Activated T-cell treated with anti-CD3 and anti-CD28 coated beads, Interleukin-2, amount 50 U/mL, for 4 hours (primary cell): ENCODE measurements at regions not wholly inside any gene's neighbourhood (a gene's known extent, or its start where the extent isn't known, plus 50 kb on each side); places are given as distances from the start of the nearest gene placed in this dataset.

Experiments used
- ATAC-seq, 2 donors: fragments of 200-7000 bp; cut with Tn5 transposase; one replicate each; pipeline ENCODE4 v1.10.0; 2021
- DNase-seq: peaks from one replicate; pipeline ENCODE4 v3.0.0-alpha.2; 2020
- H3K27me3 Mint-ChIP-seq: one replicate; pipeline ENCODE4 v1.8.0; 2021; ENCODE audit warnings: low read depth, mixed read lengths
- H3K36me3 Mint-ChIP-seq: one replicate; pipeline ENCODE4 v1.8.0; 2022; ENCODE audit warnings: mixed read lengths; ENCODE audit not compliant: insufficient read depth
- H3K4me1 Mint-ChIP-seq: one replicate; pipeline ENCODE4 v1.8.0; 2021; ENCODE audit warnings: low read depth, mixed read lengths
- H3K4me3 Mint-ChIP-seq: one replicate; pipeline ENCODE4 v1.8.0; 2021; ENCODE audit warnings: mild to moderate bottlenecking, moderate library complexity, mixed read lengths
- H3K9me3 Mint-ChIP-seq: one replicate; pipeline ENCODE4 v1.8.0; 2021; ENCODE audit warnings: mixed read lengths

DNA sequence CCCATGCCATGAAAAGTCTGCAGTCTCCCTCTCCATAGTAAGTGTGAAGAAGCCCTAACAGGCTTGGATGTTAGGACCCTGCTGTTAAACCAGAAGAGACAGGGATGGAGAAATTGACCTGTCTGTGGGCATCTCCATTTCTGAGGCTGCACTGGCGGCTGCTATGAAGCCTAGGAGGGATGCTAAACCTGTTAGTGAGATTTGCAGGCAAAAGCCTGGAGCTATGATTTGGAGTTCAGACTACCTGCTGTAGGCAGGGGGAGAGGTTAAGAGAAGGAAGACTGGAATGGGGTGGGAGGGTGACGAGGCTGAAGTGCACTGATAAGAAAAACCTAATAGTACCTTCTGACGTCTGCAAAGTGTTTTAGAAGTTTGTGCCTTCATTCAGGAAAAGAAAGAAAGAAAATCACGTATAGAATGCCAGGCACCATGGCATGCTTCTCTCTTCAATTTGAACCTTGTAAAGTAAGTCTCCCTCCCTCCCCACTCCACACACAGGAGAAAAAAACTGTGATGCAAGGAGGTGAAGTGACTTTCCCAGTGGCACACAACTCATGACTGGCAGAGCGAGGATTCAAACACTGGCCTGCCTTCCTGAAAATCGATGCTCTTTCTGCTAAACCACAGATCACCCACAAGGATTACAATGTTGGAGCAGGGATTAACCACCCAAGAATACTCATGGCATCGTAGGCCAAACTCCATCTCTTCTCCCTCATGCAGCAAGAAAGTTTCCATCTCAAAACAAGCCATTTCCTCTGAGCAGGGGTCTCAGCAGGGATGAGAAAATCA is 98.5 kb upstream of the PKDCC start:
- peaks cover 7% of the 10 kb centered on the region for H3K27me3 Mint-ChIP-seq
- no peaks in the 10 kb centered on the region for H3K36me3 Mint-ChIP-seq
- ATAC-seq (no peak), DNase-seq (no peak)
- peaks cover 2% of the 10 kb centered on the region for H3K4me1 Mint-ChIP-seq
- no peak overlapping the region for H3K4me3 Mint-ChIP-seq
- no peaks in the 10 kb centered on the region for H3K9me3 Mint-ChIP-seq

DNA sequence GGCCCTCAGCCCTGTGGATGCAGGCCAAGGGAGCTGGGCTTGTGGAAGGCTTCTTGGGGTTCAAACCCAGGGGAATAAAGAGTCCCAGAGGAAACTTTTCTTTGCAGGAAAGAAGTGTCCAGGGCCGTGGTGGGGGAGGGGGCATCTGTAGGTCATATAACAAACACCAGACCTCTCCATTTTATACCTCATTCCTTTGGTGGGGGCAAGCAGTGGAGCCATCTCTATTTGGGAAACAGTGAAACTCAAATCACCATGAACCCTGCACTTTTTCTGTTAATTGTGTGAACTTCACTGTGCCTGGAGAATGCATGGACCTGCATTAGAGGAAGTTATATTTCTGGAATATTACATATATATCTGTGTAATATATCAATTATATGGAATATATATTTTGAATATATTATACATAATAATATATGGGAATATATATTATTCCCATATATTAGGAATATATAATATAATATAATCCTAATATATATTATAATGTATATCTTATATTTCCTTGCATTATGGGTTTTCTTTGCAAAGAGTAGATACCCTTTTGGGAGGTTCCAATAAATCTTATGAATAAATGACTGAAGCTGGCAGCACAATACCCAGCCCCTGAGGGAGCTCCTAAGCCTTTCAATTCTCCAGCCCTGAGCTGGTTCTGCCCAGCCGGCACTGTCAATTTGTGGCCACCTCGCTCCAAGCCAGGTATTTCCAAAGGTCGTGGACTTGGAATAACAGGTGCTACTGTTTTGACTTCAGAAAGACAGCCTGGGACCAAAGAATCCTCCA is 97.7 kb upstream of the PKDCC start:
- H3K36me3 Mint-ChIP-seq: no peaks in the 10 kb centered on the region
- no peaks in the 10 kb centered on the region for H3K9me3 Mint-ChIP-seq
- H3K27me3 Mint-ChIP-seq: peaks cover 7% of the 10 kb centered on the region
- DNase-seq (no peak), ATAC-seq (no peak)
- H3K4me1 Mint-ChIP-seq: peaks cover 2% of the 10 kb centered on the region
- H3K4me3 Mint-ChIP-seq: no peak overlapping the region

DNA sequence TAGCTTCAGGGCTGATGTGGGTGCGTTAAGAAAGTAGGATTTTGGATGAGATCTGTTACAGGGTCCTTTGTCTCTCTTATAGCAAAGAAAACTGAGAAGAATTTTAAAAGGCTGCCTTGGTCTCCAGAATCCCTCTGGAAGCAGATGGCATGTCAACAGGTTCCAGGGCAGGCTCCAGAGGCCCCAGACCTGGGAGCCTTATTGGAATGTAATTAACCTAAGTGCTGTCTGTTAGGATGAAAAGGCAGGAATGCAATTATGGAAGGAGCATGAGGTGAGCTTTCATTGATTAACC is 97.2 kb upstream of the PKDCC start:
- Mint-ChIP-seq H3K27me3 (peaks cover 7% of the 10 kb centered on the region), H3K4me3 (no peak overlapping the region), H3K9me3 (no peaks in the 10 kb centered on the region), H3K36me3 (no peaks in the 10 kb centered on the region), H3K4me1 (peaks cover 2% of the 10 kb centered on the region)
- ATAC-seq: no peak
- DNase-seq: no peak

- H3K36me3 Mint-ChIP-seq: no peaks in the 10 kb centered on the region
- DNase-seq (no peak), ATAC-seq (no peak)
- H3K27me3 Mint-ChIP-seq: peaks cover 2% of the 10 kb centered on the region
- no peaks in the 10 kb centered on the region for H3K9me3 Mint-ChIP-seq
- no peak overlapping the region for H3K4me3 Mint-ChIP-seq
- peaks cover 2% of the 10 kb centered on the region for H3K4me1 Mint-ChIP-seq
Observed at GRCh38 chr2:41954304-41955291, 93.2 kb upstream of the PKDCC start.

DNA sequence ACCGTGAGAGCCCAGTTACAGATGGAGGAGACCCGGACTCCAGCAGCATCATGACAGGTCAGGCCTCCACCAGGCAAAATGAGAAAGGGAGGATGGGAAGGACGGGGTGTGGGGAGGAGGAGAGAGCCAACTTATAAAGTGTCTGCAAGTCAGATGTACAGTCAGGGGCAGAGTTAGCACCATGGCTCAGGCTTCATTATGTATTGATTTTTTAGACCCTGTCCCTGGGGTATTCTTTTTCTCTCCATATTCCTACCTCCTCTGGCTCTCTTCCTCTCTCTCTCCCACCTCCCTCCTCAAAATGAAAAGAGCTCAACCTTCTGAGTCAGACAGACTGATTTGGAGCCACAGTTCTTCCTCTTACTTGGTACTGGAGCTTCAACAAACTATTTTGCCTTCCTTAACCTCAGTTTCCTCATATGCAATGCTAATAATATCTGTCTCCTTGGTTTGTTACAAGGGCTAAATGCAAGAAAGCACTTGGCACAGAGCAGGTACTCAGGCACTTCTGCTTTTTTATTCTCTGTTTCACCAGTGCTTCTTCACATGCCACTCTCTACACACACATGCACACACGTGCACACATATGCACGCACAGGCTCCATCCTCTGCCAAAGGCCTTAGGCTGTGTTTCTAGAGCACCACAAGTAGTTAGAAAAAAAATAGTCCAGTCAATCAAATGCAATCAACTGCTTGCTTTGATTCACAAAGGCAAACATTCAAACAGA is 92.3 kb upstream of the PKDCC start:
- ATAC-seq (no peak), DNase-seq (no peak)
- Mint-ChIP-seq H3K9me3 (no peaks in the 10 kb centered on the region), H3K4me1 (peaks cover 2% of the 10 kb centered on the region), H3K4me3 (no peak overlapping the region), H3K27me3 (peaks cover 4% of the 10 kb centered on the region), H3K36me3 (no peaks in the 10 kb centered on the region)

GRCh38 chr2:41957431-41957830 is 90.4 kb upstream of the PKDCC start:
- no peak for ATAC-seq
- Mint-ChIP-seq H3K36me3 (no peaks in the 10 kb centered on the region), H3K4me1 (peaks cover 2% of the 10 kb centered on the region), H3K27me3 (peaks cover 5% of the 10 kb centered on the region), H3K4me3 (no peak overlapping the region), H3K9me3 (no peaks in the 10 kb centered on the region)
- DNase-seq: no peak

DNA sequence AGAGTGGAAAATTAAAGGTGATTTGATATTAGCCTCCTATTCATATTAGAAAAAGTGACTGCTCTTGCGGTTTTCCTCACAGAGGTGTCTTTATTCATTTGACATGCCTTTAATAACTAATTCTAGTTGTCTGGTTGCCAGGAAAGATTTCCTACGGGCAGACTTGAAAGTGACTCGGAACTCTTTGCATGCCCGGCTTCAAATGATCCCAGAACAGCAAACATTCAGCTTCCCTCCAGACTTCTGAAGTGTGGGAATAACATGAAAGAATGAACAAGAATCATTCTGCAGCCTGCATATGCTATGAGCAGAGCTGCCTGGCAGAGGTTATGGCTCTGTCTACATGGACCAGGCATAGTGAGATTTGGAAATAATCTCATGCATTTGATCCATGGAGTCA is 89.6 kb upstream of the PKDCC start:
- Mint-ChIP-seq H3K4me3 (no peak overlapping the region), H3K4me1 (peaks cover 2% of the 10 kb centered on the region), H3K27me3 (peaks cover 5% of the 10 kb centered on the region), H3K9me3 (no peaks in the 10 kb centered on the region), H3K36me3 (no peaks in the 10 kb centered on the region)
- DNase-seq: no peak
- no peak for ATAC-seq

DNA sequence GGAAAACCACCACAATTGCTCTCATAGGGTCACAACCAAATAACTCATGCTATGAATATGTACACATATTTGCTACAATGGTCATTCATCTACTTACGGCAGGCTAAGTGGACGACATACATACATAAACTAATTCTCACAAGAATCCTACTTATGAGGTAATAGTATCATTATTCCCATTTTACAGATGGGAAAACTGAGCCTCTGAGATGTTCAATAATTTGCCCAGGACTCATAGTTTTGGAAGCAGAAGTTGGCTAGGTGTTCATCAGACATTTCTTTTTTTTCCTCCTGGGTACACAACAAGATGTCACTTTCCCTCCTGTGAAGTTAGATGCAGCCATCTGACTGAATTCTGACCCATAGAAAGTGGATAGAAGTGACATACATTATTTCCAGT is 89.0 kb upstream of the PKDCC start:
- no peaks in the 10 kb centered on the region for H3K36me3 Mint-ChIP-seq
- no peak overlapping the region for H3K4me3 Mint-ChIP-seq
- ATAC-seq (no peak), DNase-seq (no peak)
- H3K9me3 Mint-ChIP-seq: no peaks in the 10 kb centered on the region
- peaks cover 5% of the 10 kb centered on the region for H3K27me3 Mint-ChIP-seq
- H3K4me1 Mint-ChIP-seq: no peaks in the 10 kb centered on the region

- DNase-seq (no peak), ATAC-seq (no peak)
- peaks cover 5% of the 10 kb centered on the region for H3K27me3 Mint-ChIP-seq
- no peaks in the 10 kb centered on the region for H3K9me3 Mint-ChIP-seq
- no peaks in the 10 kb centered on the region for H3K4me1 Mint-ChIP-seq
- no peak overlapping the region for H3K4me3 Mint-ChIP-seq
- no peaks in the 10 kb centered on the region for H3K36me3 Mint-ChIP-seq
Observed at GRCh38 chr2:41959760-41960159, 88.1 kb upstream of the PKDCC start.

DNA sequence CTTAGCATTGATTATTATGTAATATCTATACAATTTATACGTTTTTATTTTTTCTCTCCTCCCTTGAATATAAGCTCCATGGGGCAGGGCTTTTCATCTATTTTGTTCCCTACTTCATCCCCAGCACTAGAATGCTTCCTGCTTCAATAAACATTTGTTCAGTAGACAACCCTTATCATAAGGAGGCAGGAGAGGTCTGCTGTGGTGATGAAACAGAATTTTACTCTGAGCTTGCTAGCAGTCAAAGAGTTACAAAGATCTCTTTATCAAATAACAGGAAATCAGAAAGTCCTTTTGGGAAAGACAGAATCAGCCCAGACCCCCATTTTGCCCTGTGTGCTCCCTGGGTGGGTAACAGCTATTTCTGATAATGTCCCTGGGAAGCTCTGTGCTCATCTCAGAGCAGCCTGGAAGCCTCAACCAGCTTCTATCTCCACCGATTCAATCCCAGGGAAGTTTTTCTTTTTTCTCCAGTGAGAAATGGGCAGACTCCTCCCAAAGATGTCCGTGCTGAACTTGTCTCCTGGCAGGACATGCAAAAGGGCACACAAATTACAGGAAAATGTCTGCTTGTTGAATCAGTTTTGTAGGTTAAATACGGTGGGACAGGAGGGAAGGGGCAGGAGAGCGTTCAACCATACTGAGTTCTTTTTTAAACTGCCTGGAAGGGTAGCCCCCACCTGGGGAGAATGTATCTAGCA is 84.7 kb upstream of the PKDCC start:
- H3K4me3 Mint-ChIP-seq: no peak overlapping the region
- DNase-seq: no peak
- H3K4me1 Mint-ChIP-seq: no peaks in the 10 kb centered on the region
- H3K9me3 Mint-ChIP-seq: no peaks in the 10 kb centered on the region
- H3K27me3 Mint-ChIP-seq: peaks cover 3% of the 10 kb centered on the region
- no peak for ATAC-seq
- no peaks in the 10 kb centered on the region for H3K36me3 Mint-ChIP-seq

DNA sequence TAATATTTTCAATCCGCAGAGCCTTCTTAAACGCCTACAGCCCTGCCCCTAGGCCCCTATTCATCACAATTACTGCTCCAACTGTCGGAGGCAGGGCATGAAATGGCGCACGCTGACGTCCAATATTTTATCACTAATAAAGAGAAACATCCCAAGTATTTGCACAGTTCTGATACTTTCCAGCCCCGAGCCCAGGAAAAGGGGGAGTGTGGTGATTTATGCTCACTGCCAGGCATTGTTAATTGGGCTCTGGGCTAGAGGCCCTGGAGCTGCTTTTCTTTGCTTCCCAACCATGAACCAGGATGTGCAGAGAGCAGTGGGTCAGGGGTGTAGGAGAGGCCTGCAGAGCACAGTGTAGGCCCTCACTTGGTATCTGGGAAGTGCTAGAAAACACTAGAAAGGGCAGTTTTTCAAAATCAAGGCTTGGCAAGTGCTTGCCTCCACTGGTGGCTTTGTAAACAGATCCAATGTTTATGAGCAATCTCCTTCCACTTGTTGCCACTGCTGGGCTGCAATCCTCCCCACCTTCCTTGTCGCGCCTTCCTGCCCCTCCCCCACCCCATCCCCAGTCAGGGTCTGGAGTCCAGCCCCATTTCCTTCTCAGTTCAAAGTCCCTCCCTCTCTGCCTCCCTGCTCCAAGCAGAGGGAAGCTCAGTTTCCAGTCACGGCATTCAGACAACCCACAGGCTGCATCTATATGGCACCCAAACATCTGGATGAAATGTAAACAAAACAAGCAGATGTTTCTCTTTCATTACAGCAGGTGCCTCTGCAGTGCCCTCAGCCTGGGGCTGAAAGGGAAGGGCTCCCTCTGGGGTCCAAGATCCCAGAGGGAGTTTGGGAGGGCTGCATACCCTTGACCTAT is 83.9 kb upstream of the PKDCC start:
- peaks cover 6% of the 10 kb centered on the region for H3K27me3 Mint-ChIP-seq
- ATAC-seq (no peak), DNase-seq (no peak)
- H3K4me3 Mint-ChIP-seq: no peak overlapping the region
- H3K9me3 Mint-ChIP-seq: no peaks in the 10 kb centered on the region
- no peaks in the 10 kb centered on the region for H3K36me3 Mint-ChIP-seq
- H3K4me1 Mint-ChIP-seq: no peaks in the 10 kb centered on the region

DNA sequence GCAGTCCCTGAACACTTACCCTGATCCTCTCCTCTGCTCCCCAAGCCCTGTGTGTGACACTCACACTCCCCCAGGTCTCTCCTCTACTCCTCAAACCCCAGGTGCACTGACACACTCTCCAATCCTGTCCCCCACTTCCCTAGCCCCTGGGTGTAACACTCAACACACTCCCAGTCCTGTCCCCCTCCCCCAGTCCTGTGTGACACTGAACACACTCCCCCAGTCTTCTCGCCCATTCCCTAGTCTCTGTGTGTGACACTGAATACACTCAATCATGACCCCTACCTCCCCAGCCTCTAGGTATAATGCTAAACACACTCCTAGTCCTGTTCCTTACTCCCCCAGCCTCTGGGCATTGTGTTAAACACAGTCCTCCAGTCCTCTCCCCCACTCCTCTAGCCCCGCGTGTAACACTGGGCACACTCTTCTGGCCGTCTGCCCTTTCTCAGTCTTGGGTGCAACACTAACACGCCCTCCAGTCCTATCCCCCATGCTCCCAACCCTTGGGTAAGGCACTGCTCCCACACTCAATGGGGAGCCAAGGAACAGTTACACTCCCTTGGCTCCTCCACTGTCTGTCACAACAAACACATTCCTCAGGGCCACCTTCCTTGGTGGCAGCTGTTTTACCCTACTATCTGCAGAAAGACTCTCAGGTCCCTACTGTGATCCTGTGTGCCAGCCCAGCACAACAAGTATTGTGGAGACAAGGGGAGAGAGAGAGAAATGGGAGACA is 82.5 kb upstream of the PKDCC start:
- Mint-ChIP-seq H3K36me3 (no peaks in the 10 kb centered on the region), H3K27me3 (peaks cover 6% of the 10 kb centered on the region), H3K4me3 (no peak overlapping the region), H3K9me3 (no peaks in the 10 kb centered on the region), H3K4me1 (no peaks in the 10 kb centered on the region)
- ATAC-seq (peak in 1 of 2 donors; percentile 14), DNase-seq (no peak)
